NCI-H524 treated with DMSO at 0.1 percent for 48 hours (cell line): ENCODE measurements at regions not wholly inside any gene's neighbourhood (a gene's known extent, or its start where the extent isn't known, plus 50 kb on each side); places are given as distances from the start of the nearest gene placed in this dataset.

Experiments
- DNase-seq: peaks from one replicate; lab custom pipeline; 2025; lab: John Stamatoyannopoulos, UW

GRCh38 chr18:75801178-75801577, 373.7 kb upstream of the SMIM21 start:
- no peak for DNase-seq

GRCh38 chr18:75800331-75800648, 372.8 kb upstream of the SMIM21 start:
- DNase-seq: no peak

GRCh38 chr18:75799449-75800330, 372.2 kb upstream of the SMIM21 start:
- no peak for DNase-seq

- no peak for DNase-seq
These were observed 369.5 kb upstream of the SMIM21 start for GRCh38 chr18:75797046-75797445.

- no peak for DNase-seq
These were observed 363.3 kb upstream of the SMIM21 start for GRCh38 chr18:75790796-75791195.

GRCh38 chr18:75790111-75790510, 362.6 kb upstream of the SMIM21 start:
- no peak for DNase-seq

GRCh38 chr18:75785834-75786233, 358.3 kb upstream of the SMIM21 start:
- no peak for DNase-seq

GRCh38 chr18:75785206-75785605, 357.7 kb upstream of the SMIM21 start:
- no peak for DNase-seq

- peak; percentile 76 for DNase-seq
These were observed 356.9 kb upstream of the SMIM21 start for GRCh38 chr18:75784390-75784789.

- DNase-seq: peak; percentile 51
These were observed 356.2 kb upstream of the SMIM21 start for GRCh38 chr18:75783566-75784281.

GRCh38 chr18:75782826-75783225, 355.3 kb upstream of the SMIM21 start:
- DNase-seq: peak; percentile 90

GRCh38 chr18:75782204-75782603, 354.7 kb upstream of the SMIM21 start:
- no peak for DNase-seq

- no peak for DNase-seq
These were observed 352.4 kb upstream of the SMIM21 start for GRCh38 chr18:75779910-75780309.

- peak; percentile 20 for DNase-seq
These were observed 351.9 kb upstream of the SMIM21 start for GRCh38 chr18:75779450-75779849.

GRCh38 chr18:75777630-75778029, 350.1 kb upstream of the SMIM21 start:
- no peak for DNase-seq

GRCh38 chr18:75775121-75775520, 347.6 kb upstream of the SMIM21 start:
- no peak for DNase-seq

GRCh38 chr18:75773618-75774017, 346.1 kb upstream of the SMIM21 start:
- DNase-seq: no peak

- DNase-seq: no peak
These were observed 335.3 kb upstream of the SMIM21 start for GRCh38 chr18:75762758-75763157.

GRCh38 chr18:75760208-75760607, 332.7 kb upstream of the SMIM21 start:
- no peak for DNase-seq

- no peak for DNase-seq
These were observed 330.4 kb upstream of the SMIM21 start for GRCh38 chr18:75757951-75758350.

GRCh38 chr18:75754433-75754832, 326.9 kb upstream of the SMIM21 start:
- DNase-seq: no peak

- no peak for DNase-seq
These were observed 326.2 kb upstream of the SMIM21 start for GRCh38 chr18:75753753-75754152.

GRCh38 chr18:75752740-75753263, 325.3 kb upstream of the SMIM21 start:
- DNase-seq: no peak
